ENCODE measurements at regions not wholly inside any gene's neighbourhood (a gene's known extent, or its start where the extent isn't known, plus 50 kb on each side); places are given as distances from the start of the nearest gene placed in this dataset.

GRCh38 chr11:109785198-109785597 lies 308.0 kb upstream of the ZC3H12C start:
- Histone ChIP-seq H3K27me3 (no peaks in the 10 kb centered on the region), H3K4me1 (no peaks in the 10 kb centered on the region), H3K9me3 (no peaks in the 10 kb centered on the region), H3K27ac (no peak overlapping the region), H3K36me3 (no peaks in the 10 kb centered on the region), H3K4me3 (no peak overlapping the region)
- no peak for TF ChIP-seq POLR2A (IDR thresholded peaks at IDR 0.05)
- TF ChIP-seq EP300 (IDR thresholded peaks at IDR 0.05), result no peak
- no peak for TF ChIP-seq CTCF (IDR thresholded peaks at IDR 0.05)
- TF ChIP-seq POLR2AphosphoS5 (IDR thresholded peaks at IDR 0.05), result no peak
- intact Hi-C loops (cut with DNase I; ENCODE audit: low total_unique reads), result no loop called here
- WGBS, 5 donors, result 86 to 100% (median 92%) methylated on average over 1 of the region's 1 CpG
- DNase-seq, result no peak

- Histone ChIP-seq H3K36me3 (no peaks in the 10 kb centered on the region), H3K27ac (no peak overlapping the region), H3K4me3 (no peak overlapping the region), H3K27me3 (no peaks in the 10 kb centered on the region), H3K9me3 (no peaks in the 10 kb centered on the region), H3K4me1 (no peaks in the 10 kb centered on the region)
- intact Hi-C loops (cut with DNase I; ENCODE audit: low total_unique reads), result no loop called here
- TF ChIP-seq POLR2A (IDR thresholded peaks at IDR 0.05) (no peak), CTCF (IDR thresholded peaks at IDR 0.05) (no peak), EP300 (IDR thresholded peaks at IDR 0.05) (no peak), POLR2AphosphoS5 (IDR thresholded peaks at IDR 0.05) (no peak)
- WGBS, 5 donors, result 25 to 36% (median 28%) methylated on average over 4 of the region's 4 CpGs
- DNase-seq, result peak in 1 of 2 donors; percentile 17
These were observed 307.5 kb upstream of the ZC3H12C start for GRCh38 chr11:109785714-109786113.

GRCh38 chr11:109788948-109789490 lies 304.2 kb upstream of the ZC3H12C start:
- intact Hi-C loops (cut with DNase I; ENCODE audit: low total_unique reads), result no loop called here
- 53 to 66% (median 65%) methylated on average over 6 of the region's 6 CpGs for WGBS, 5 donors
- TF ChIP-seq POLR2AphosphoS5 (IDR thresholded peaks at IDR 0.05), result no peak
- no peak for TF ChIP-seq POLR2A (IDR thresholded peaks at IDR 0.05)
- TF ChIP-seq EP300 (IDR thresholded peaks at IDR 0.05), result no peak
- TF ChIP-seq CTCF (IDR thresholded peaks at IDR 0.05), result no peak

GRCh38 chr11:109789901-109790300 lies 303.3 kb upstream of the ZC3H12C start:
- no peak for DNase-seq
- H3K4me1 ChIP-seq, result no peaks in the 10 kb centered on the region
- no peaks in the 10 kb centered on the region for H3K9me3 ChIP-seq
- H3K36me3 ChIP-seq, result no peaks in the 10 kb centered on the region
- no peaks in the 10 kb centered on the region for H3K27me3 ChIP-seq
- 64 to 74% (median 70%) methylated on average over 1 of the region's 1 CpG for WGBS, 5 donors
- H3K4me3 ChIP-seq, result no peak overlapping the region
- intact Hi-C loops (cut with DNase I; ENCODE audit: low total_unique reads), result no loop called here
- no peak overlapping the region for H3K27ac ChIP-seq
- TF ChIP-seq POLR2A (IDR thresholded peaks at IDR 0.05) (no peak), POLR2AphosphoS5 (IDR thresholded peaks at IDR 0.05) (no peak), CTCF (IDR thresholded peaks at IDR 0.05) (no peak), EP300 (IDR thresholded peaks at IDR 0.05) (no peak)

More at GRCh38 chr11:109788948-109789490, 304.2 kb upstream of the ZC3H12C start:
- Histone ChIP-seq H3K9me3 (no peaks in the 10 kb centered on the region), H3K36me3 (no peaks in the 10 kb centered on the region), H3K27ac (no peak overlapping the region), H3K4me3 (no peak overlapping the region), H3K27me3 (no peaks in the 10 kb centered on the region), H3K4me1 (no peaks in the 10 kb centered on the region)
- no peak for DNase-seq
